ENCODE measurements at regions not wholly inside any gene's neighbourhood (a gene's known extent, or its start where the extent isn't known, plus 50 kb on each side); places are given as distances from the start of the nearest gene placed in this dataset.

- TF ChIP-seq EGR1 (IDR thresholded peaks at IDR 0.05) (no peak), EP300 (IDR thresholded peaks at IDR 0.05; ENCODE audit: borderline replicate concordance) (no peak), TEAD4 (IDR thresholded peaks at IDR 0.05) (no peak), YY1 (IDR thresholded peaks at IDR 0.05; ENCODE audit: low read depth) (no peak), MAX (IDR thresholded peaks at IDR 0.05) (no peak), REST (IDR thresholded peaks at IDR 0.05; ENCODE audit: low read depth) (no peak), RAD21 (IDR thresholded peaks at IDR 0.05; ENCODE audit: low read depth) (no peak), ZBTB7A (IDR thresholded peaks at IDR 0.05; ENCODE audit: low read depth) (no peak), TCF12 (IDR thresholded peaks at IDR 0.05; ENCODE audit: low read depth) (no peak), CEBPB (IDR thresholded peaks at IDR 0.05) (no peak), FOXM1 (IDR thresholded peaks at IDR 0.05; ENCODE audit: borderline replicate concordance, low read depth) (no peak), TAF1 (IDR thresholded peaks at IDR 0.05; ENCODE audit: low read depth) (no peak)
These were observed 68.3 kb upstream of the COL8A1 start for GRCh38 chr3:99570061-99570460.

All from Ishikawa (cell line).